NB4 (cell line): ENCODE measurements at regions not wholly inside any gene's neighbourhood (a gene's known extent, or its start where the extent isn't known, plus 50 kb on each side); places are given as distances from the start of the nearest gene placed in this dataset.
"Not testable (repeated sequence)": the region's sequence is repeated elsewhere in the genome, so short reads cannot be mapped to it uniquely, and the experiment has no call there.

Experiments
- DNase-seq: peaks from one replicate; pipeline ENCODE4 v3.0.0; 2010; ENCODE audit warnings: low read depth
- H3K4me3 ChIP-seq: one replicate; pipeline ENCODE4 v1.5.1; 2011; ENCODE audit warnings: mild to moderate bottlenecking, low read depth, low read length, moderate library complexity
- MAX ChIP-seq: IDR thresholded peaks from 2 replicates; pipeline ENCODE4 v1.6.1; 2011; ENCODE audit warnings: low read depth, low read length
- MYC ChIP-seq: IDR thresholded peaks from 2 replicates; pipeline ENCODE4 v1.6.1; 2011; ENCODE audit warnings: low read depth, low read length
- POLR2A ChIP-seq: IDR thresholded peaks from 2 replicates; pipeline ENCODE4 v1.6.1; 2011; ENCODE audit warnings: mild to moderate bottlenecking; ENCODE audit not compliant: insufficient read length; ENCODE audit errors: extremely low read depth
- TF ChIP-seq, protein P1 (sequence below): IDR thresholded peaks from one replicate; pipeline ENCODE4 v1.5.1; 2012; ENCODE audit warnings: low read depth, low read length

DNA sequence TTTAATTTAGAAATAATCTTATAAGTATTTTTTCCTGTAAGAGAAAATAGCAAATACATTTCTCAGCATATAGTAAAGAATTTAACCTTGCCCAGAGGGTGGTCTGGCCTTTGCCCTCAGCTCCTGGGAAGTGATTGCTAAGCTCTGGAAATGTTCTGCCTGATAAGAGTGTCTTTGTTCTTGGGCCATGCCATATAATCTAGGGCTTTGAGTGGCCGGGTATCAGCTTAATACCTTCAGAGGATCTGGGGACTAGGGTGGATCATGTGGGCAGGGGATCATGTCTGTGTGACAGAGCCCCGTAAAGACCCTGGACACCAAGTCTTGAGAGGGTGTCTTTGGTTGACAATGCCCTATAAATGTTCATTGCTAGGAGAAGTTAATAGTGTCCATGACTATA is 1032.4 kb upstream of the MIR17HG start:
- no peak overlapping the region for H3K4me3 ChIP-seq
- DNase-seq = no peak
- TF ChIP-seq, protein P1, sequence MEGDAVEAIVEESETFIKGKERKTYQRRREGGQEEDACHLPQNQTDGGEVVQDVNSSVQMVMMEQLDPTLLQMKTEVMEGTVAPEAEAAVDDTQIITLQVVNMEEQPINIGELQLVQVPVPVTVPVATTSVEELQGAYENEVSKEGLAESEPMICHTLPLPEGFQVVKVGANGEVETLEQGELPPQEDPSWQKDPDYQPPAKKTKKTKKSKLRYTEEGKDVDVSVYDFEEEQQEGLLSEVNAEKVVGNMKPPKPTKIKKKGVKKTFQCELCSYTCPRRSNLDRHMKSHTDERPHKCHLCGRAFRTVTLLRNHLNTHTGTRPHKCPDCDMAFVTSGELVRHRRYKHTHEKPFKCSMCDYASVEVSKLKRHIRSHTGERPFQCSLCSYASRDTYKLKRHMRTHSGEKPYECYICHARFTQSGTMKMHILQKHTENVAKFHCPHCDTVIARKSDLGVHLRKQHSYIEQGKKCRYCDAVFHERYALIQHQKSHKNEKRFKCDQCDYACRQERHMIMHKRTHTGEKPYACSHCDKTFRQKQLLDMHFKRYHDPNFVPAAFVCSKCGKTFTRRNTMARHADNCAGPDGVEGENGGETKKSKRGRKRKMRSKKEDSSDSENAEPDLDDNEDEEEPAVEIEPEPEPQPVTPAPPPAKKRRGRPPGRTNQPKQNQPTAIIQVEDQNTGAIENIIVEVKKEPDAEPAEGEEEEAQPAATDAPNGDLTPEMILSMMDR = no peak
- TF ChIP-seq MAX = no peak
- no peak for TF ChIP-seq MYC
- no peak for TF ChIP-seq POLR2A

- no peak overlapping the region for H3K4me3 ChIP-seq
- TF ChIP-seq POLR2A (no peak), MAX (no peak), MYC (no peak)
- TF ChIP-seq, protein P1 = no peak
- DNase-seq = no peak
Observed at GRCh38 chr13:90320664-90321063, 1026.8 kb upstream of the MIR17HG start.

GRCh38 chr13:90321281-90321931 is 1026.1 kb upstream of the MIR17HG start:
- TF ChIP-seq MYC = no peak
- TF ChIP-seq MAX = no peak
- TF ChIP-seq POLR2A = no peak
- TF ChIP-seq, protein P1 = no peak
- H3K4me3 ChIP-seq = no peak overlapping the region
- DNase-seq = no peak

DNA sequence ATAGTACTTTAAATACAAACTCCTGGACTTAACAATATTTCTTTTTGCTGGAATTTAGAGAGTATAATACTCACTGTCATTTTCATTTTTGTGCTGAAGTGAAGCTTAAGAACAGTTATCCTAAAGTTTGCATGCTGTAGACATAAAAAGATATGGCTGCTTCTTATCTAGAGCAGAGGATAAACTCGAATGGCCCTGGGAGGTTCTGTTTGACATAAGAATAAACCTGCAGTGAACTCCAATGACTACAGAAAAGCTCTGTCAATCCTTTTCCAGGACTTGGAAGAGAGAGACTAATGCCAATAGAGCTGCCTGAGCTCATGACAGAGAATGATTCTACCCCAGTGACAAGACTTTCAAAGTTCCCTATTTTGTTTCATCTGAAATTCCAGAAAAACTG is 1017.8 kb upstream of the MIR17HG start:
- DNase-seq = no peak
- no peak overlapping the region for H3K4me3 ChIP-seq
- TF ChIP-seq, protein P1 = no peak
- no peak for TF ChIP-seq MAX
- no peak for TF ChIP-seq MYC
- TF ChIP-seq POLR2A = no peak

- no peak overlapping the region for H3K4me3 ChIP-seq
- no peak for DNase-seq
- TF ChIP-seq, protein P1 = no peak
- no peak for TF ChIP-seq MYC
- no peak for TF ChIP-seq POLR2A
- no peak for TF ChIP-seq MAX
Observed at GRCh38 chr13:90331974-90332373, 1015.5 kb upstream of the MIR17HG start.

DNA sequence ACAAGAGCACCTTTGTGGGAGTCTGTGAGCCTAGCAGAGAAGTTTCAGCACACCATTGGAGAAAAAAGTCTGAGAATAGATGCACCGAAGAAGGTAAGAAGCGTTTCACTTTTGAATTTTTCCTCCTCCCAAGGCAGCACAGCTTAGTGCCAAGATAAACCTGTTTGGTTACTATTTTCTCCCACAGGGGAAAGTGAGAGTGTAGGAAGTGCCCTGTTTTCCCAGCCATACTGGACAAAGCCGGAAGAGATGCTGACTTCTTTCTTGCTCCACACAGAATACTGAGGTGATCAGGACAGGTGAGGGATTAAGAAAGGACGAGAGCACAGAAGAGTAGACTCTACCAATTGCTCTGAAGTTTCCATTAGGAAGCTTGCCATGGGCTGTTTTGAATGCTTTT is 1011.0 kb upstream of the MIR17HG start:
- no peak overlapping the region for H3K4me3 ChIP-seq
- TF ChIP-seq, protein P1 = no peak
- TF ChIP-seq MYC = no peak
- no peak for TF ChIP-seq MAX
- TF ChIP-seq POLR2A = no peak
- DNase-seq = no peak

DNA sequence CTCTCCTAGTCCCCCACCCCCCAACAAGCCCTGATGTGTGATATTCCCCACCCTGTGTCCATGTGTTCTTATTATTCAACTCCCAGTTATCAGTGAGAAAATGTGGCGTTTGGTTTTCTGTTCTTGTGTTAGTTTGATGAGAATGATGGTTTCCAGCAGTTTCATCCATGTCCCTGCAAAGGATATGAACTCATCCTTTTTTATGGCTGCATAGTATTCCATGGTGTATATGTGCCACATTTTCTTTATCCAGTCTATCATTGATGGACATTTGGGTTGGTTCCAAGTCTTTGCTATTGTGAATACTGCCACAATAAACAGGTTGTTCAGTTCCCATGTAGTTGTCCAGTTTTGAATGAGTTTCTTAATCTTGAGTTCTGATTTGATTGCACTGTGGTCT is 1006.1 kb upstream of the MIR17HG start:
- DNase-seq, H3K4me3 ChIP-seq: not testable (repeated sequence)

DNA sequence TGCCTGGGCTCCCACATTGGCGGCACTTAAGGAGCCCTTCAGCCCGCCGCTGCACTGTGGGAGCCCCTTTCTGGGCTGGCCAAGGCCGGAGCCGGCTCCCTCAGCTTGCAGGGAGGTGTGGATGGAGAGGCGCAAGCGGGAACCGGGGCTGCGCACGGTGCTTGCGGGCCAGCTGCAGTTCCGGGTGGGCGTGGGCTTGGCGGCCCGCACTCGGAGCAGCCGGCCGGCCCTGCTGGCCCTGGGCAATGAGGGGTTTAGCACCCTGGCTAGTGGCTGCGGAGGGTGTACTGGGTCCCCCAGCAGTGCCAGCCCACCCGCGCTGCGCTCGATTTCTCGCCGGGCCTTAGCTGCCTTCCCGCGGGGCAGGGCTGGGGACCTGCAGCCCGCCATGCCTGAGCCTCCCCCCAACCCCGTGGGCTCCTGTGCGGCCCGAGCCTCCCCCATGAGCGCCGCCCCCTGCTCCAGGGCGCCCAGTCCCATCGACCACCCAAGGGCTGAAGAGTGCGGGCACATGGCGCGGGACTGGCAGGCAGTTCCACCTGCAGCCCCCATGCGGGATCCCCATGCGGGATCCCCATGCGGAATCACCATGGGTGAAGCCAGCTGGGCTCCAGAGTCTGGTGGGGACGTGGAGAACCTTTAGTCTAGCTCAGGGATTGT is 998.9 kb upstream of the MIR17HG start:
- H3K4me3 ChIP-seq, DNase-seq: not testable (repeated sequence)
